Stimulated activated CD8-positive, alpha-beta memory T cell treated with anti-CD3 and anti-CD28 coated beads, Interleukin-7, amount 100 ng/mL, for 4 hours (primary cell): ENCODE measurements at regions not wholly inside any gene's neighbourhood (a gene's known extent, or its start where the extent isn't known, plus 50 kb on each side); places are given as distances from the start of the nearest gene placed in this dataset.

Source experiments
- DNase-seq, 2 donors: peaks; one replicate each; pipeline ENCODE4 v3.0.0-alpha.2; 2020; ENCODE audit warnings: low read depth in 2 of 2

- no peak for DNase-seq
Observed at GRCh38 chr4:24060932-24061331, 171.1 kb upstream of the PPARGC1A start.

- DNase-seq: no peak
Observed at GRCh38 chr4:24059839-24060238, 170.0 kb upstream of the PPARGC1A start.

- no peak for DNase-seq
Observed at GRCh38 chr4:24057915-24058559, 168.2 kb upstream of the PPARGC1A start.

GRCh38 chr4:24056289-24056688 lies 166.4 kb upstream of the PPARGC1A start:
- no peak for DNase-seq

DNA sequence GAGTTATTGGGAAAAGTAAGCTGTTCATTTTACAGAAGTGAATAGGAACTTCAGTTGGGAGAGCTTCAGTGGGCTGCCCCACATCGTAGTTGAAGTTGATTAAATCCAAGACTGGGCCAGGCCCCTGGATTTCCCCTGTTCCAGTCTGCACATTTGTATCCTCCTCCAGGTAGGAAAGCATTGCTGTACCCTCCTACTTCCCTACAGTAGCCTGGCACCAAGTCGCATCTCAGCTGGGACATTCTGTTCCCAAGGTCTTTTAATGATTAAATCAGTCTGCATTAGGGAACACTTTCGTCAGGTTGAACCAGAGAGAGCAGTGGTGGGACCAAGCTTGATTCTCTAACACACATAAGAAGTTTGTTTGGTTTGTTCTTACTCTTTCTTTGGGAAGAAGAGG lies 165.8 kb upstream of the PPARGC1A start:
- no peak for DNase-seq

GRCh38 chr4:24054910-24055309 lies 165.1 kb upstream of the PPARGC1A start:
- no peak for DNase-seq

DNA sequence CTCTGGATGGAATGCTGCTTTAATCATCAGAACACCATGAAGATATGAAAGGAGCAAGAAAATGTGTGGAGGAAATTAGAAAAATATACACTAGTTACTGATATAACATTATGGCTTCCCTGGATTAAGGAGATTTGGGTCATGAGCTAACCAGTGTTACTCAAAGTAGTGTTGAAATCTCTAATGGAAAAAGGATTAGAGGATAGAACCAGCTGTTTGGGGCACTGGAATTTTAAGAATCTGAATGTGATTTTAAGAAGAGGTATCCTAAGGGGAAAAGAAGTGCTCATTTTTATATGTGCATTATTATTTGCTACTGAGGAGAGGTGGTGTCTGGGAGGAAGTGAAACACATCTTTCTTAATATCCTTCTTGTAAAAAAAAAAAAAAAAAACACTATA lies 164.1 kb upstream of the PPARGC1A start:
- no peak for DNase-seq

DNA sequence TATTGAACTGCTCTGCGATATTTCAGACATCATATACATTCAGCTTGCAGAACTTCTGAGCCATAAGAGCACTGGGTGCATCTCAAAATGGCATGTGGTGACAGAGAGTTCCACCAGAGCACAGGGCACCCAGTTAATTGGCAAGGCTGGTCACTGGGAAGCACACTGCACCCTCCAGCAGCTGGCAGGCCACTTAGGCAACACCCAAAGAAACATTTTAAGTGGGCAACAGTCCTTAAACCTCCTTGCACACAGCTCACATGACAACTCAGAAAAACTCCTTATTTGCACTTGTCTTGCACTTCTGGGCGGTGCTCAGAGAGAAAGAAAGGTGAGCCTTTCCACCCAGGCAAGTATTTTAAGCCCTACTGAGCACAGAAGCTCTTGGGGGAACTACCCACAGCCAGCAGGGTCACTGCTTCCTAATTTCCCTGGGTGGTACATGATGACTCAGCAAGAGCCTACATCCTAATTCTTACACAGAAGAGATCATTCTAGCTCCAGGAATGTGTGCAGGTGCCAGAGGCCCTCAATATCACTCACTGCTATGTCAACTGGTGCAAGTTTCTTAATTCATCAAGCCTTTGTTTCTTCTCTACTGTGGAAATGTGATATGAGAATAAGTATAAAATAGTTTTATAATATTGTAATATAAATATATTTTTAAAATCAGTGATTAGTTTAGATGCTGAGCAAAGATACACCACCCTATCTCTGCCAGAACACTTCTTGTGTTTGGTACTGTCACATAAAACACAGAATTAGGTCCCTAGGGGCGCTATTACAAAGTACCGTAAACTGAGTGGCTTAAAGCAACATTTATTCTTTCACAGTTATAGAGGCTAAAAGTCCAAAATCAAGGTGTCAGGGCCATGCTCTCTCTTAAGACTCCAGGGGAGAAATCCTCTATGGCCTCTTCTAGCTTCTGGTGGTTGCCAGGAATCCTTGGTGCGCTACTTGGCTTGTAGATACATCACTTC lies 155.1 kb upstream of the PPARGC1A start:
- no peak for DNase-seq

GRCh38 chr4:24042094-24042493 lies 152.2 kb upstream of the PPARGC1A start:
- no peak for DNase-seq

DNA sequence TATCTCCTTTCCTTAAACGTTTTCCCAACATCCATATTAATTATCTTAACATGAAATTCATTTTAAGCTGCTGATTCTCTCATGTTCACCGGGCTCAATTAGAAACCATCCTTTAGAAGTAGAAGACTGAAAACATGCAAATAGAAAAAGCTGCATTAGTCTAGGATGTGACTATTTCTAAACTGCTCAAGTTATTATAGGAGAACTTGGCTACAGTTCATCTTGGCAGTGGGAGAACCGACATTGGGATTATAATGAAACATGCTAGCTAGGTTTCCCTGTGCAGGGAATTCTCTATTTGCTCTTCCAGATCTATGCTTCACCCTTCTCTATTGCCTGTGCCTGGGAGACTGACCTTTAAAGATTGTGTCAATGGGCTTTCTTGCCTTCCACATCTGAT lies 151.0 kb upstream of the PPARGC1A start:
- no peak for DNase-seq

DNA sequence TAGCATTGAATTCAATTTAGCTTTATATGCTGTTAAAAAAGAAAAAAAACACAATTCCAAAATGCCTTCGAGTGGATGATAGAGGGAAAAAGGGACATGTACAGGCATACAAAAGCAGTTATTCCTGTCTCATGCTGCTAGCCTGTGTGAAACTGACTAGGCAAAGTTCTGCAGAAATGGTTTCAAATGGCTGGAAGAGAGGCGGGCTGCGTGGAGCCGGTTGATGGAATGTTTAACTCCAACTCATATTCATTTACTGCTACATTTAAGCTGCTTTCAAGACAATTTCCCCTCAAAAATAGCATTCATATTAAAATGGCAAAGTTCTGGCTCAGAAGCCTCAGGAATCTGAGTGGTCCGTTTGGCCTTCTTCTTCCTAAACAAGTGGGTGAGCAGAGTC lies 143.8 kb upstream of the PPARGC1A start:
- no peak for DNase-seq

GRCh38 chr4:24032371-24032989 lies 142.6 kb upstream of the PPARGC1A start:
- no peak for DNase-seq

DNA sequence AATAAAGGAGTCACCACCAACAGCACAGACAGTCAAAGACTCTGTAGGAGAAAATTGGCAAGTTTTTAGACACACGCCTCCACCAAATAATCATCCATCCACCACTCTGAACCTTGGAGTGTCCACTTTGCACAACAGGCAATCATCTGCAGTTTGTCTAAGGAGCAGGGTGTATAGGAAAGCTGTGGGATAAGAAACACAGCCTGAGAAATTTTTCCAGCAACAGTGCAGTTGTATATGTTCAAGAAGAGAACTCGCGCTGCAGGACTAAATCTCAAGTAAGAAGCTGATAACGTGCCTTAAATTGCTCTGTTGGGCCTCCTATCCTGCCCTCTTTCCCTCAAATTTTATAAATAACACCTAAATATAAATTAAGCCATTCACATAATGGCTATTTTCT lies 136.7 kb upstream of the PPARGC1A start:
- DNase-seq: no peak

GRCh38 chr4:24024605-24025004 lies 134.8 kb upstream of the PPARGC1A start:
- no peak for DNase-seq

DNA sequence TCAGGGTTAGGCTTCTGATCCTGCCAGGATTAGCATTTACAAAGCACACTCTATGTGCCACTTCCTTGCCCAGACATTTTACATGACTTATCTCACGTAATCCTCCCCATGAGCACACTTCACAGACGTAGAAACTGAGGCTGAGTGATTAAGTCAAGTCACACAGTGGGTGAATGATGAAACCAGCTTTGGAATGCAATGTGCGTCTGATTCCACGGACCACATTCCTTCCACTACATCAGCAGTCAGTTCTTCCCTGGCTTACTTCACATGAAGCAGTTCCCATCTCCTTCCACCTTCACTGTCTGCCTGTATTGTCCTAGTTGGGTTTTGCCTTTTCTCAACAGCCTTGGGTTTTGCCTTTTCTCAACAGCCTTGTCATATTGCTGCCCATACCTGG lies 134.3 kb upstream of the PPARGC1A start:
- DNase-seq: no peak

GRCh38 chr4:24015782-24016181 lies 125.9 kb upstream of the PPARGC1A start:
- no peak for DNase-seq

DNA sequence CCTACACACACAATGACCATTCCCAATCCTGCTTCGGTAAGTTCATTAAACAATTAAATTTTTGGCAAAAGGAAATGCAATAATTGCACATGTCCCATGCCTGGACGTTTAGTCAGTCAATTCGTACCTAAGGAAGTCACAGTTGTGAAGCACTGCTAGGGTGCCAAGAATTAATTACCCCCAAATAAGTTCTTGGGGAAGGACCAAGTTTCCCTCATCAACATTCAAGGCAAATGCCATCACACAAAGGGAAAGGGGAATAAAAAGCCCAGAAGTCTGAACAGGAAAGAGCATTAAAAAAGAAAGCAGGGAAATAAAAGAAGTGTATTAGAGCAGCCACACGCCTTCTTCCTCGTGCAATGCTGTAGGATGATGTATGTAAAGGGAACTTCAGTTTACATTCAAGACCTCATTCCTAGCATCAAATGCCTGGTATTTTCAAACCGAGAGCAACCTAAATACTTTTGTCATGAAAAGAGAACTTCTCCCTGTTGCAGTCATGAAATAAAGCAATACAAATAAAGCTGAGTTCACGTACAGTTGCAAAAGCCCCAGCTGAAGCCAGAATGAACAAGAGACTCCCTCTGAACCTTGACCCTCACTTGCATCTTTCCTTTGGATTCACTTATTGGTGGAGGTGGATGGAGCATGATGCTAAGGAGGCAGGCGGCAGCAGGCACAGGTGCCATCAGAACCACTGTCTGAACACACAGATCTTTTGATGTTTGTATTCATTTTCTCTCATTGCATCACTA lies 124.0 kb upstream of the PPARGC1A start:
- no peak for DNase-seq

- no peak for DNase-seq
Observed at GRCh38 chr4:24010994-24011393, 121.1 kb upstream of the PPARGC1A start.

GRCh38 chr4:24010573-24010972 lies 120.7 kb upstream of the PPARGC1A start:
- DNase-seq: no peak

GRCh38 chr4:24007860-24008261 lies 118.0 kb upstream of the PPARGC1A start:
- DNase-seq: no peak

- no peak for DNase-seq
Observed at GRCh38 chr4:24006269-24006668, 116.4 kb upstream of the PPARGC1A start.

- DNase-seq: no peak
Observed at GRCh38 chr4:24003926-24004325, 114.1 kb upstream of the PPARGC1A start.
